Fibroblast of pulmonary artery (primary cell): ENCODE measurements at regions not wholly inside any gene's neighbourhood (a gene's known extent, or its start where the extent isn't known, plus 50 kb on each side); places are given as distances from the start of the nearest gene placed in this dataset.
"Not testable (repeated sequence)": the region's sequence is repeated elsewhere in the genome, so short reads cannot be mapped to it uniquely, and the experiment has no call there.

Experiments
- DNase-seq: peaks from one replicate; pipeline ENCODE4 v3.0.0-alpha.2; 2010; ENCODE audit warnings: low read depth
- H3K4me3 ChIP-seq: replicated peaks from 2 replicates; pipeline ENCODE4 v1.5.1; 2011; ENCODE audit warnings: low read depth, mild to moderate bottlenecking, control low read depth, low read length, moderate library complexity
- TF ChIP-seq, protein P1 (sequence below): IDR thresholded peaks from 2 replicates; pipeline ENCODE4 v1.5.1; 2011; ENCODE audit warnings: mild to moderate bottlenecking, control low read depth, low read length, inconsistent platforms; ENCODE audit errors: missing control alignments

DNA sequence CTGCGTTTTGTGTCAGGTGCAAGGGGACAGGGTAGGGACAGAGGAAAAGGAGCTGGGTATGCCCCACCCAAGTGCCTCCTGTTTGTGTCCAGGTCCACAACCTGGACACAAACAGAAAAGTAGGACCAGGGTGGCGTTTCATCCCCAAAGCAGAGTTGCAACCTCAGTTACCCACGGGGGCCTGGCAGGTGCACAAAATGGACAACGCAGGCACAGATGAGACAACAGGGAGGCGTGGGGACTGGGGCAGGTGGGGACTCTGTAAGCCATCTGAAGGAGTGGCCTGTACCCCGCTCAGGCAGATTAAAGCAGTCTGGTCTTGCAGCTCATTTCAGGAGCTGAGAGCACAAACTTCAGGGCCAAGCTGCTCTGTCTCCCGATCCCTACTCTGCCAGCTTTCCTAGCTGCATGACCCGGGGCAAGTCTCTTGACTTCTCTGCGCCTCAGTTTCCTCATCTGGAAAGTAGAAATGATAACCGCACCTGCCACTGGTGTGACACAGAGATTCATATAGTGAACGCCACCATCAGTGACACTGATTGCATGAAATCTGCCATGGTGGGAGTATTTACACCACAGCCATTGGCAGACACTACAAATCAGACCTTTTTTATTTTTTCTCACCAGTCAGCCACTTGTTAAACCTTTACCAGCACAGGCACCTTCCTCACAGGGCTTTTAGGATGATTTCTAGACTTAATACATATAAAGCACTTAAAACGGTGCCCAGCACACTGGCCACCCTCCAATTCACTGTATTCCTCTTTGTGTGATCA is 123.0 kb downstream of the PHETA1 start:
- DNase-seq: no peak
- no peak overlapping the region for H3K4me3 ChIP-seq
- TF ChIP-seq, protein P1, sequence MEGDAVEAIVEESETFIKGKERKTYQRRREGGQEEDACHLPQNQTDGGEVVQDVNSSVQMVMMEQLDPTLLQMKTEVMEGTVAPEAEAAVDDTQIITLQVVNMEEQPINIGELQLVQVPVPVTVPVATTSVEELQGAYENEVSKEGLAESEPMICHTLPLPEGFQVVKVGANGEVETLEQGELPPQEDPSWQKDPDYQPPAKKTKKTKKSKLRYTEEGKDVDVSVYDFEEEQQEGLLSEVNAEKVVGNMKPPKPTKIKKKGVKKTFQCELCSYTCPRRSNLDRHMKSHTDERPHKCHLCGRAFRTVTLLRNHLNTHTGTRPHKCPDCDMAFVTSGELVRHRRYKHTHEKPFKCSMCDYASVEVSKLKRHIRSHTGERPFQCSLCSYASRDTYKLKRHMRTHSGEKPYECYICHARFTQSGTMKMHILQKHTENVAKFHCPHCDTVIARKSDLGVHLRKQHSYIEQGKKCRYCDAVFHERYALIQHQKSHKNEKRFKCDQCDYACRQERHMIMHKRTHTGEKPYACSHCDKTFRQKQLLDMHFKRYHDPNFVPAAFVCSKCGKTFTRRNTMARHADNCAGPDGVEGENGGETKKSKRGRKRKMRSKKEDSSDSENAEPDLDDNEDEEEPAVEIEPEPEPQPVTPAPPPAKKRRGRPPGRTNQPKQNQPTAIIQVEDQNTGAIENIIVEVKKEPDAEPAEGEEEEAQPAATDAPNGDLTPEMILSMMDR: no peak

DNA sequence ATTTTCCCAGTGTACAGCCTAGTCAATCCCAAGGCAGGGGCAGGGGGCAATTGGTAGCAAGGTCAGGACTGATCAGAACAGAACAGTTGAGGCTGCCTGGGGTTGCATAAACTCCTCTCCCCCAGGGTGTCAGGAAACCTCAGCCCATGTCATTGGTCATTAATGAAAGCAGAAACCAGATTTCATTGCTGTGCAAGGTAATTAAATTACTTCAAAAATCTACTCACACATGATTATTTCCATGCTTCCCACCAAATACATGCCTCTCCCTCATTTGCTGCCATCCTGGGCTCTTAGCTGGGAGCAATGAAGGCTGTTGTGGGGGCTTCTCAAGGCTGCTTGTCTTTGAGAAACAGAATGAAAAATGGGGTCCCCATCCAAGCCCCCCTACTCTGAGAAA is 124.2 kb downstream of the PHETA1 start:
- no peak for DNase-seq
- TF ChIP-seq, protein P1: no peak
- no peak overlapping the region for H3K4me3 ChIP-seq

DNA sequence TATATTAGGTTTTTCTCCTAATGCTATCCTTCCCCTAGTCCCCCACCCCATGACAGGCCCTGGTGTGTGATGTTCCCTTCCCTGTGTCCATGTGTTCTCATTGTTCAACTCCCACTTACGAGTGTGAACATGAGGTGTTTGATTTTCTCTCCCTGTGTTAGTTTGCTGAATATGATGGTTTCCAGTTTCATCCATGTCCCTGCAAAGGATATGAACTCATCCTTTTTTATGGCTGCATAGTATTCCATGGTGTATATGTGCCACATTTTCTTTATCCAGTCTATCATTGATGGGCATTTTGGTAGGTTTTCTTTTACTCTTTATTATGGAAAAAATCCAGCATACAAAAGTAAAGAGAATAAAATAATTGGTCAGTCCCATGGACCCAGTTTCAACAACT is 126.1 kb downstream of the PHETA1 start:
- not testable (repeated sequence) for H3K4me3 ChIP-seq, DNase-seq

DNA sequence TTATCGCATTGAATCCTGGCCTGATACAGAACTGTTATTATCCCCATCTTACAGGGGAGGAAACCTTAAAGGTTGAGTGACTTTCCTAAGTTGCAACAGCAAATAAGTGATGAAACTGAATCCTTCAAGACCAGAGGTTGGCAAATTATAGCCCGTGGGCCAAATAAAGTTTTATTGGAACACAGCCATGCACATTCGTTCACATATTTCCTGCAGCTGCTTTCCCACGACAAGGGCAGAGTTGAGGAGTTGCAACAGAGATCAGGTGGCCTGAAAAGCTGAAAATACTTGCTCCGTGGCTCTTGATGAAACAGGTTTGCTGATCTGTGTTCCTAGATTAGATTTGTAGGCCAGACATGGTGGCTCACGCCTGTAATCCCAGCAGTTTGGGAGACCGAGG is 126.7 kb downstream of the PHETA1 start:
- no peak for DNase-seq
- TF ChIP-seq, protein P1: no peak
- no peak overlapping the region for H3K4me3 ChIP-seq

DNA sequence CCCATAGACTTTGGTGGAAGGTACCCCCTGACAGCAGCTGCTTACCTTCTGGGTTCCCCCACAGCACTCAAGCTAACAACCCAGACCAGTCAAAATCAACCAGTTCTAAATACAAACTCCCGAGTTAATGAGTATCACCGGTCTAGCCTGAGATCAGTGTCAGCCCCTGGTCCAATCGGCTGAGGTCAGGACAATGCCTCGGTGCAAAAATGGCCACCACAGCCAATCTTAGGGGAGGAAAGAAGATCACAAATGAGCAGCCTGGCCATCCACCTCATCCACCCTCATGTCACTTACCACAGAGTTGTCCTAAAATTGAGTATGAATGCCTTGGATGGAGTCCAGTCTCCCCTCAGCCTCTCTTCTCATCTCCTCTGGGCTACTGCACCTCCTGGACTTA is 128.5 kb downstream of the PHETA1 start:
- no peak overlapping the region for H3K4me3 ChIP-seq
- TF ChIP-seq, protein P1: no peak
- DNase-seq: no peak

DNA sequence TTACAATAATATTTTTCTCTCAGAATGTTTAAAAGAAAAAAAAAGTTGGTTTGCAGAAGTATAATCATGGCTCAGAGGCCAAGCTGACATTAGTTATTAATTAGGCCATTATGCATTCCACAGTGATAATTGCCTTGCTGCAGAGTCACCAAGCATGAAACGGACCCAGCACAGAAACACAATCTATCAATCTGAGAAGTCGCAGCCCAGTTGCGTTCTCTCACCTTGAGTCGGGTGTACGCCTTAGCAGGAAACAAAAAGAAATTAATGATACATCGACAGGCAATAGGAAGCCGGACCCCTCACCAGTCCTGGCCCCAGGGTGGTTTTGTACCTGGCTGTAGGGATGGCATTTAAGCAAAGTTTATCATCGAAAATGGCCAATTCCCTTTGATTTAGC is 129.7 kb downstream of the PHETA1 start:
- no peak overlapping the region for H3K4me3 ChIP-seq
- no peak for DNase-seq
- TF ChIP-seq, protein P1: no peak

DNA sequence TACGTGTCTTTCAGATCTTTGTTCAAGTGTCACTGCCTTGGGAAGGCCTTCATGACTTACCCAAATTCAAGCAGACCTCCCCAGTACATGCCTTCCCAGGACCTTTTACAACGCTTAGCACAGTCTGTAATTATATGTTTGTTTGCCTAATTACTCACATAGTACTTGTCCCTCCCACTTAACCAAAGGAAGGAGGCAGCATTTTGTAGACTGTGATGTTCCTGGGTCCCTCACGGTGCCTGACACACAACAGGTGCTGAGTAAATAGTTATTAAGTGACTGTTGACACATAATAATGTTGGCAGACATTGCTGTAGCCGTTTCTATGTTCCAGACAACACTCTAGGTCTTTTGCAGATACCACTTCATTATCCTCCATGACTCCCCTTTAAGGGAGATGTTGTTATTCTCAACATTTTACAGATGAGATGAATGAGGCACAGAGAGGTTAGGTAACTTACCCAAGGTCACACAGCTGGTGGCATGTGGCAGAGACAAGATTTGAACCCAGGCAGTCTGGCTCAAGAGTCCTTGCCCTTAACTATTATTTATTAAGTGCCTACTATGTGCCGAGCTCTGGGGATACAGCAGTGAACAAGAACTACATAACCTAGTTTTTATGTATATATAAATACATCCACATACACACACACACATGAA is 130.7 kb downstream of the PHETA1 start:
- TF ChIP-seq, protein P1: no peak
- DNase-seq: no peak
- H3K4me3 ChIP-seq: no peak overlapping the region

DNA sequence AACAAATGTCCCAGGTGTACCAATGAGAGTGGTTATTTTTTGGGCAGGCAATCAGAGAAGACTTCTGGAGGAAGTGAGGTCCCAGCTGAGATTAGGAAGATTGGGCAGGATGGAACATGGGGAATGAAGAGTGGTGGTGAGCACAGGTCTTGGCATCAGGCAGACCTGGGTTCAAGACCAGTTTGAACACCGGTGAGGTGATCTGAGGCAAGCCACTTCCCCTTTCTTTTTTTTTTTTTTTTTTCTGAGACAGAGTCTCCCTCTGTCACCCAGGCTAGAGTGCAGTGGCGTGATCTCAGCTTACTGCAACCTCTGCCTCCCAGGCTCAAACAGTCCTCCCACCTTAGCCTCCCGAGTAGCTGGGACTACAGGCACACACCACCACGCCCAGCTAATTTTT is 134.4 kb downstream of the PHETA1 start:
- not testable (repeated sequence) for H3K4me3 ChIP-seq, DNase-seq
